ENCODE measurements at regions not wholly inside any gene's neighbourhood (a gene's known extent, or its start where the extent isn't known, plus 50 kb on each side); places are given as distances from the start of the nearest gene placed in this dataset.

DNA sequence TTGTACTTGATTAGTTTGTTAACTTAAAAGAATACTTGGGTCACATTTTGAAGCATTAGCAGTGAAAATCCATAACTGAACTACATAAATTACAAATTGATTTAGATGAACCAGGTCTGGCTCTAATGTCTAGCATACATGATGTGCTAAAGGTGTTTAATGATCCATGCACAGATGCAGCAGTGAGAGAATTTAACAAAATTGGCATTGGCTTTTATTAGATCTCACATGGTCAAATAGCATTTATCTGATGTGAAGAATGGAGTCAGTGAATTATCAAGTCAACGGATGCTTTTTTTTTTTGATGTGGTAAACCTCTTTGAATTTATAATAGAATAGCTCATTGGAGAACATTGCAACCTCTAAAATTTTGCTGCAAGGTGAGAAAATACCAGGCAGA is 293.0 kb upstream of the POT1 start:
- TF ChIP-seq CEBPB (IDR thresholded peaks at IDR 0.05) (no peak), RAD21 (IDR thresholded peaks at IDR 0.05; ENCODE audit: low read depth) (no peak), CREB1 (IDR thresholded peaks at IDR 0.05; ENCODE audit: low read depth) (no peak), EP300 (IDR thresholded peaks at IDR 0.05; ENCODE audit: borderline replicate concordance) (no peak)
- TF ChIP-seq, protein P1, sequence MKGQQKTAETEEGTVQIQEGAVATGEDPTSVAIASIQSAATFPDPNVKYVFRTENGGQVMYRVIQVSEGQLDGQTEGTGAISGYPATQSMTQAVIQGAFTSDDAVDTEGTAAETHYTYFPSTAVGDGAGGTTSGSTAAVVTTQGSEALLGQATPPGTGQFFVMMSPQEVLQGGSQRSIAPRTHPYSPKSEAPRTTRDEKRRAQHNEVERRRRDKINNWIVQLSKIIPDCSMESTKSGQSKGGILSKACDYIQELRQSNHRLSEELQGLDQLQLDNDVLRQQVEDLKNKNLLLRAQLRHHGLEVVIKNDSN (IDR thresholded peaks at IDR 0.05): no peak
- TF ChIP-seq, protein P2, sequence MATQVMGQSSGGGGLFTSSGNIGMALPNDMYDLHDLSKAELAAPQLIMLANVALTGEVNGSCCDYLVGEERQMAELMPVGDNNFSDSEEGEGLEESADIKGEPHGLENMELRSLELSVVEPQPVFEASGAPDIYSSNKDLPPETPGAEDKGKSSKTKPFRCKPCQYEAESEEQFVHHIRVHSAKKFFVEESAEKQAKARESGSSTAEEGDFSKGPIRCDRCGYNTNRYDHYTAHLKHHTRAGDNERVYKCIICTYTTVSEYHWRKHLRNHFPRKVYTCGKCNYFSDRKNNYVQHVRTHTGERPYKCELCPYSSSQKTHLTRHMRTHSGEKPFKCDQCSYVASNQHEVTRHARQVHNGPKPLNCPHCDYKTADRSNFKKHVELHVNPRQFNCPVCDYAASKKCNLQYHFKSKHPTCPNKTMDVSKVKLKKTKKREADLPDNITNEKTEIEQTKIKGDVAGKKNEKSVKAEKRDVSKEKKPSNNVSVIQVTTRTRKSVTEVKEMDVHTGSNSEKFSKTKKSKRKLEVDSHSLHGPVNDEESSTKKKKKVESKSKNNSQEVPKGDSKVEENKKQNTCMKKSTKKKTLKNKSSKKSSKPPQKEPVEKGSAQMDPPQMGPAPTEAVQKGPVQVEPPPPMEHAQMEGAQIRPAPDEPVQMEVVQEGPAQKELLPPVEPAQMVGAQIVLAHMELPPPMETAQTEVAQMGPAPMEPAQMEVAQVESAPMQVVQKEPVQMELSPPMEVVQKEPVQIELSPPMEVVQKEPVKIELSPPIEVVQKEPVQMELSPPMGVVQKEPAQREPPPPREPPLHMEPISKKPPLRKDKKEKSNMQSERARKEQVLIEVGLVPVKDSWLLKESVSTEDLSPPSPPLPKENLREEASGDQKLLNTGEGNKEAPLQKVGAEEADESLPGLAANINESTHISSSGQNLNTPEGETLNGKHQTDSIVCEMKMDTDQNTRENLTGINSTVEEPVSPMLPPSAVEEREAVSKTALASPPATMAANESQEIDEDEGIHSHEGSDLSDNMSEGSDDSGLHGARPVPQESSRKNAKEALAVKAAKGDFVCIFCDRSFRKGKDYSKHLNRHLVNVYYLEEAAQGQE (IDR thresholded peaks at IDR 0.05; ENCODE audit: low read depth): no peak

Data from Ishikawa (cell line).